OCI-LY1 (cell line): ENCODE measurements at regions not wholly inside any gene's neighbourhood (a gene's known extent, or its start where the extent isn't known, plus 50 kb on each side); places are given as distances from the start of the nearest gene placed in this dataset.

ENCODE experiments used
- EZH2 ChIP-seq: fragments of 200-600 bp; sonication (generic), shearing (Covaris generic); IDR thresholded peaks from 2 replicates; pipeline ENCODE4 v1.8.0; 2017; ENCODE audit warnings: borderline replicate concordance, mixed run types, mild to moderate bottlenecking, antibody characterized with exemption, low read length, moderate library complexity, mixed read lengths
- TF ChIP-seq, protein P1 (sequence below): fragments of 200-600 bp; sonication (generic), shearing (Covaris generic); IDR thresholded peaks from 2 replicates; pipeline ENCODE4 v1.5.1; 2017; ENCODE audit warnings: mild to moderate bottlenecking, antibody characterized with exemption, low read length, moderate library complexity, mixed read lengths

DNA sequence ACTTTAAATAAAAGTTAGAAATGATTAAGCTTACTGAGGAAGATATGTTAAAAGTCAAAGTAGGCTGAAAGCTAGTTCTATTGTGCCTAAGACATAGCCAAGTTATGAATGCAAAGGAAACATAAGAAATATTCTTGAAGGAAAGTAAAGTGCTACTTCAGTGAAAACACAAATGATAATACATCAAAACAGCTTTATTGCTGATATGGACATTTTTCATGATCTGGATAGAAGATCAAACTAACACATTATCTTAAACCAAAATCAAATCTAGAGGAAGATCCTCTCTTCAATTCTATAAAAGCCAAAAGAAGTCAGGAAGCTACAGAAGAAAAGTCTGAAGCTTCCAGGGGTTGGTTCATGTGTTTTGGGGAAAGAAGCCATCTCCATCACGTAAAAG, 545.9 kb downstream of the COL11A1 start:
- TF ChIP-seq, protein P1, sequence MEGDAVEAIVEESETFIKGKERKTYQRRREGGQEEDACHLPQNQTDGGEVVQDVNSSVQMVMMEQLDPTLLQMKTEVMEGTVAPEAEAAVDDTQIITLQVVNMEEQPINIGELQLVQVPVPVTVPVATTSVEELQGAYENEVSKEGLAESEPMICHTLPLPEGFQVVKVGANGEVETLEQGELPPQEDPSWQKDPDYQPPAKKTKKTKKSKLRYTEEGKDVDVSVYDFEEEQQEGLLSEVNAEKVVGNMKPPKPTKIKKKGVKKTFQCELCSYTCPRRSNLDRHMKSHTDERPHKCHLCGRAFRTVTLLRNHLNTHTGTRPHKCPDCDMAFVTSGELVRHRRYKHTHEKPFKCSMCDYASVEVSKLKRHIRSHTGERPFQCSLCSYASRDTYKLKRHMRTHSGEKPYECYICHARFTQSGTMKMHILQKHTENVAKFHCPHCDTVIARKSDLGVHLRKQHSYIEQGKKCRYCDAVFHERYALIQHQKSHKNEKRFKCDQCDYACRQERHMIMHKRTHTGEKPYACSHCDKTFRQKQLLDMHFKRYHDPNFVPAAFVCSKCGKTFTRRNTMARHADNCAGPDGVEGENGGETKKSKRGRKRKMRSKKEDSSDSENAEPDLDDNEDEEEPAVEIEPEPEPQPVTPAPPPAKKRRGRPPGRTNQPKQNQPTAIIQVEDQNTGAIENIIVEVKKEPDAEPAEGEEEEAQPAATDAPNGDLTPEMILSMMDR, result no peak
- TF ChIP-seq EZH2, result no peak
